ENCODE measurements at regions not wholly inside any gene's neighbourhood (a gene's known extent, or its start where the extent isn't known, plus 50 kb on each side); places are given as distances from the start of the nearest gene placed in this dataset.

- TF ChIP-seq CTCF (IDR thresholded peaks at IDR 0.05) (no peak), POLR2AphosphoS5 (IDR thresholded peaks at IDR 0.05) (no peak)
These were observed 104.3 kb downstream of the CCNA1 start for GRCh38 chr13:36536546-36536945.
